ENCODE measurements at regions not wholly inside any gene's neighbourhood (a gene's known extent, or its start where the extent isn't known, plus 50 kb on each side); places are given as distances from the start of the nearest gene placed in this dataset.
"Not testable (repeated sequence)": the region's sequence is repeated elsewhere in the genome, so short reads cannot be mapped to it uniquely, and the experiment has no call there.

GRCh38 chr3:106998841-106999682 lies 378.2 kb upstream of the CCDC54 start:
- not testable (repeated sequence) for TF ChIP-seq CTCF (IDR thresholded peaks at IDR 0.05 in 4 of 5, conservative IDR thresholded peaks at IDR 0.05 in 1 of 5); POLR2A (IDR thresholded peaks at IDR 0.05)
